ENCODE measurements at regions not wholly inside any gene's neighbourhood (a gene's known extent, or its start where the extent isn't known, plus 50 kb on each side); places are given as distances from the start of the nearest gene placed in this dataset.

- TF ChIP-seq TCF7L2 (IDR thresholded peaks at IDR 0.05; ENCODE audit: borderline replicate concordance, low read depth, low read length) (no peak), ZBTB8A (tag by site-specific recombination; IDR thresholded peaks at IDR 0.05) (no peak), ZNF148 (tag by site-specific recombination; IDR thresholded peaks at IDR 0.05; ENCODE audit: borderline replicate concordance) (no peak), ZNF394 (tag by site-specific recombination; IDR thresholded peaks at IDR 0.05; ENCODE audit: borderline replicate concordance) (no peak), OVOL3 (tag by site-specific recombination; IDR thresholded peaks at IDR 0.05) (no peak), SP2 (tag by site-specific recombination; IDR thresholded peaks at IDR 0.05) (no peak), ZNF274 (IDR thresholded peaks at IDR 0.05; ENCODE audit: low read length) (no peak), ZNF274 (tag by site-specific recombination; IDR thresholded peaks at IDR 0.05; ENCODE audit: borderline replicate concordance) (no peak)
- TF ChIP-seq, protein P1, sequence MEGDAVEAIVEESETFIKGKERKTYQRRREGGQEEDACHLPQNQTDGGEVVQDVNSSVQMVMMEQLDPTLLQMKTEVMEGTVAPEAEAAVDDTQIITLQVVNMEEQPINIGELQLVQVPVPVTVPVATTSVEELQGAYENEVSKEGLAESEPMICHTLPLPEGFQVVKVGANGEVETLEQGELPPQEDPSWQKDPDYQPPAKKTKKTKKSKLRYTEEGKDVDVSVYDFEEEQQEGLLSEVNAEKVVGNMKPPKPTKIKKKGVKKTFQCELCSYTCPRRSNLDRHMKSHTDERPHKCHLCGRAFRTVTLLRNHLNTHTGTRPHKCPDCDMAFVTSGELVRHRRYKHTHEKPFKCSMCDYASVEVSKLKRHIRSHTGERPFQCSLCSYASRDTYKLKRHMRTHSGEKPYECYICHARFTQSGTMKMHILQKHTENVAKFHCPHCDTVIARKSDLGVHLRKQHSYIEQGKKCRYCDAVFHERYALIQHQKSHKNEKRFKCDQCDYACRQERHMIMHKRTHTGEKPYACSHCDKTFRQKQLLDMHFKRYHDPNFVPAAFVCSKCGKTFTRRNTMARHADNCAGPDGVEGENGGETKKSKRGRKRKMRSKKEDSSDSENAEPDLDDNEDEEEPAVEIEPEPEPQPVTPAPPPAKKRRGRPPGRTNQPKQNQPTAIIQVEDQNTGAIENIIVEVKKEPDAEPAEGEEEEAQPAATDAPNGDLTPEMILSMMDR (tag by site-specific recombination; IDR thresholded peaks at IDR 0.05) = no peak
- TF ChIP-seq, protein P2, sequence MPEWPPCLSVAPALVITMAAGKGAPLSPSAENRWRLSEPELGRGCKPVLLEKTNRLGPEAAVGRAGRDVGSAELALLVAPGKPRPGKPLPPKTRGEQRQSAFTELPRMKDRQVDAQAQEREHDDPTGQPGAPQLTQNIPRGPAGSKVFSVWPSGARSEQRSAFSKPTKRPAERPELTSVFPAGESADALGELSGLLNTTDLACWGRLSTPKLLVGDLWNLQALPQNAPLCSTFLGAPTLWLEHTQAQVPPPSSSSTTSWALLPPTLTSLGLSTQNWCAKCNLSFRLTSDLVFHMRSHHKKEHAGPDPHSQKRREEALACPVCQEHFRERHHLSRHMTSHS (tag by site-specific recombination; IDR thresholded peaks at IDR 0.05) = no peak
These were observed 154.0 kb upstream of the C1orf87 start for GRCh38 chr1:60227601-60228000.

Data from HEK293 (cell line).